Panc1 (cell line): ENCODE measurements at regions not wholly inside any gene's neighbourhood (a gene's known extent, or its start where the extent isn't known, plus 50 kb on each side); places are given as distances from the start of the nearest gene placed in this dataset.

Source experiments
- ATAC-seq: fragments of 200-7000 bp; cut with Tn5 transposase; 2 replicates; pipeline ENCODE4 v1.9.1; 2020; ENCODE audit warnings: mild to moderate bottlenecking, moderate library complexity
- BruUV-seq: library from RNA; stranded (reverse); fragments of 400-500 nt; replicated peaks from 2 replicates; lab custom pipeline; 2021; lab: Mats Ljungman, UMichigan
- CTCF ChIA-PET: fragments of 300-600 bp; sonication (Branson Sonifier 250); formaldehyde crosslinking; loops from one replicate; lab custom pipeline; 2022; ENCODE audit warnings: antibody characterized with exemption; lab: Charles Lee
- POLR2A ChIA-PET: fragments of 300-600 bp; sonication (Branson Sonifier 250); formaldehyde crosslinking; loops from one replicate; lab custom pipeline; 2022; ENCODE audit warnings: antibody characterized with exemption; lab: Charles Lee
- DNase-seq: peaks from one replicate; pipeline ENCODE4 v3.0.0-alpha.2; 2010; ENCODE audit warnings: low read depth, low spot score
- H3K27ac ChIP-seq: 2 replicates; pipeline ENCODE4 v1.5.1; 2011; ENCODE audit warnings: mild to moderate bottlenecking, low read length, inconsistent platforms
- H3K27me3 ChIP-seq: fragments of 200-500 bp; sonication (Bioruptor generic); 2 replicates; pipeline ENCODE4 v1.6.0; 2014; ENCODE audit warnings: low read length, inconsistent platforms; ENCODE audit not compliant: control insufficient read depth, insufficient read depth
- H3K36me3 ChIP-seq: fragments of 200-500 bp; sonication (Bioruptor generic); 2 replicates; pipeline ENCODE4 v1.5.1; 2014; ENCODE audit warnings: inconsistent platforms, mild to moderate bottlenecking, low read length, moderate library complexity; ENCODE audit not compliant: control insufficient read depth, insufficient read depth
- H3K4me1 ChIP-seq: 2 replicates; pipeline ENCODE4 v1.5.1; 2011; ENCODE audit warnings: inconsistent platforms, mild to moderate bottlenecking, low read length, moderate library complexity; ENCODE audit not compliant: control insufficient read depth, insufficient read depth
- H3K4me3 ChIP-seq, 2 experiments: 2 replicates each; pipeline ENCODE4 v1.5.1; 2011 to 2012; ENCODE audit warnings: low read depth in 2 of 2, low read length in 2 of 2, mild to moderate bottlenecking in 2 of 2, inconsistent platforms in 1 of 2, moderate library complexity in 1 of 2
- H3K9me3 ChIP-seq: fragments of 200-500 bp; sonication (Bioruptor generic); 2 replicates; pipeline ENCODE4 v1.5.1; 2014; ENCODE audit warnings: low read depth, mild to moderate bottlenecking, inconsistent platforms, low read length, moderate library complexity; ENCODE audit not compliant: control insufficient read depth, insufficient read depth
- POLR2AphosphoS5 ChIP-seq: IDR thresholded peaks from 2 replicates; pipeline ENCODE4 v1.6.1; 2012; ENCODE audit warnings: mild to moderate bottlenecking, low read depth, low read length, moderate library complexity
- SIN3A ChIP-seq: IDR thresholded peaks from 2 replicates; pipeline ENCODE4 v1.6.1; 2012; ENCODE audit warnings: low read depth, mild to moderate bottlenecking, low read length, moderate library complexity, borderline replicate concordance; ENCODE audit not compliant: insufficient read depth
- TCF7L2 ChIP-seq: IDR thresholded peaks from 2 replicates; pipeline ENCODE4 v1.6.1; 2011; ENCODE audit warnings: mild to moderate bottlenecking, low read depth, low read length, inconsistent platforms
- in situ Hi-C: cut with HindIII; loops from 2 replicates; pipeline ENCODE4 v1.10.0; 2016; ENCODE audit warnings: low sequenced_read_pairs, low pct_unique_long_range_greater_than_20kb
- intact Hi-C: fragments of 100-400 bp; cut with micrococcal nuclease; formaldehyde crosslinking; loops from one replicate; pipeline ENCODE4 v1.10.0; 2022; ENCODE audit not compliant: unreplicated experiment
- TF ChIP-seq, protein P1 (sequence below), 2 experiments: IDR thresholded peaks; 2 replicates each; pipeline ENCODE4 v1.6.1; 2011 to 2012; ENCODE audit warnings: low read depth in 2 of 2, control low read depth in 1 of 2, low read length in 1 of 2, mild to moderate bottlenecking in 1 of 2, moderate library complexity in 1 of 2; ENCODE audit not compliant: insufficient read depth in 1 of 2
- TF ChIP-seq, protein P2 (sequence below): fragments of 450-650 bp; IDR thresholded peaks from 2 replicates; pipeline ENCODE4 v1.5.1; 2017; ENCODE audit warnings: mild to moderate bottlenecking

GRCh38 chr5:104344809-104345208 is 782.2 kb upstream of the NUDT12 start:
- in situ Hi-C loops, result no loop called here
- DNase-seq (no peak), ATAC-seq (peak; percentile 60; the same call in 1 of the 2 replicates)
- BruUV-seq, result no TSS peak
- Histone ChIP-seq H3K36me3 (no peaks in the 10 kb centered on the region), H3K9me3 (no peaks in the 10 kb centered on the region), H3K4me1 (peaks cover 12% of the 10 kb centered on the region), H3K27ac (peak overlapping the region; percentile 51; the same call in 1 of the 2 replicates), H3K4me3 (peak overlapping the region in 1 of 2 experiments; percentile 29; a peak in 2 of 4 replicates), H3K27me3 (no peaks in the 10 kb centered on the region)
- POLR2A ChIA-PET, result no interaction called here
- TF ChIP-seq SIN3A (no peak), POLR2AphosphoS5 (no peak)
- TF ChIP-seq, protein P1, sequence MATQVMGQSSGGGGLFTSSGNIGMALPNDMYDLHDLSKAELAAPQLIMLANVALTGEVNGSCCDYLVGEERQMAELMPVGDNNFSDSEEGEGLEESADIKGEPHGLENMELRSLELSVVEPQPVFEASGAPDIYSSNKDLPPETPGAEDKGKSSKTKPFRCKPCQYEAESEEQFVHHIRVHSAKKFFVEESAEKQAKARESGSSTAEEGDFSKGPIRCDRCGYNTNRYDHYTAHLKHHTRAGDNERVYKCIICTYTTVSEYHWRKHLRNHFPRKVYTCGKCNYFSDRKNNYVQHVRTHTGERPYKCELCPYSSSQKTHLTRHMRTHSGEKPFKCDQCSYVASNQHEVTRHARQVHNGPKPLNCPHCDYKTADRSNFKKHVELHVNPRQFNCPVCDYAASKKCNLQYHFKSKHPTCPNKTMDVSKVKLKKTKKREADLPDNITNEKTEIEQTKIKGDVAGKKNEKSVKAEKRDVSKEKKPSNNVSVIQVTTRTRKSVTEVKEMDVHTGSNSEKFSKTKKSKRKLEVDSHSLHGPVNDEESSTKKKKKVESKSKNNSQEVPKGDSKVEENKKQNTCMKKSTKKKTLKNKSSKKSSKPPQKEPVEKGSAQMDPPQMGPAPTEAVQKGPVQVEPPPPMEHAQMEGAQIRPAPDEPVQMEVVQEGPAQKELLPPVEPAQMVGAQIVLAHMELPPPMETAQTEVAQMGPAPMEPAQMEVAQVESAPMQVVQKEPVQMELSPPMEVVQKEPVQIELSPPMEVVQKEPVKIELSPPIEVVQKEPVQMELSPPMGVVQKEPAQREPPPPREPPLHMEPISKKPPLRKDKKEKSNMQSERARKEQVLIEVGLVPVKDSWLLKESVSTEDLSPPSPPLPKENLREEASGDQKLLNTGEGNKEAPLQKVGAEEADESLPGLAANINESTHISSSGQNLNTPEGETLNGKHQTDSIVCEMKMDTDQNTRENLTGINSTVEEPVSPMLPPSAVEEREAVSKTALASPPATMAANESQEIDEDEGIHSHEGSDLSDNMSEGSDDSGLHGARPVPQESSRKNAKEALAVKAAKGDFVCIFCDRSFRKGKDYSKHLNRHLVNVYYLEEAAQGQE (IDR thresholded peaks at IDR 0.05; ENCODE audit: insufficient read depth in 1 of 2, low read depth in 2 of 2, low read length in 1 of 2), result no peak
- intact Hi-C loops, result no loop called here
- CTCF ChIA-PET, result interaction anchor here (0.5 kb wide), 1 partner anchor 226 kb away, joined by 4 read pairs; no protein-coding TSS in a partner anchor

DNA sequence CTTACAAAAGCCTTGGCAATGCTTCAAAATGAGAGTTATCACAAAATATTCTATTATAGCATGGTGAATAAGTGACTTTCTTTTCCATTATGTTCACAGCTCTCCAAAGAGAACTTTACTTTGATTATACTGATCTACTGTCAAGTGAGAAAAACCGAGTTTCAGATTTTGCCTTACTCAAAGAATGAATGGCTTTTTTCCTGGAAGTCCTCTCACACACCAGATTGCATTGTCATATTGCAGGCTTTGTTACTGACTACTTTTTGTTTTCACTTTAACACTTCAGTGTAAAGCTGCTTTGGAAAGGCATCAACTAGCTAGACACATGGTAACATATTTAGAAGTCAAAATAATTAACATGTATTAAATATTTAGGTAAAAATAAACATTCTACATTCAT is 765.2 kb upstream of the NUDT12 start:
- ATAC-seq (no peak), DNase-seq (no peak)
- TF ChIP-seq POLR2AphosphoS5 (no peak), SIN3A (no peak), TCF7L2 (no peak)
- TF ChIP-seq, protein P1 (IDR thresholded peaks at IDR 0.05; ENCODE audit: insufficient read depth in 1 of 2, low read depth in 2 of 2, low read length in 1 of 2), result no peak
- TF ChIP-seq, protein P2, sequence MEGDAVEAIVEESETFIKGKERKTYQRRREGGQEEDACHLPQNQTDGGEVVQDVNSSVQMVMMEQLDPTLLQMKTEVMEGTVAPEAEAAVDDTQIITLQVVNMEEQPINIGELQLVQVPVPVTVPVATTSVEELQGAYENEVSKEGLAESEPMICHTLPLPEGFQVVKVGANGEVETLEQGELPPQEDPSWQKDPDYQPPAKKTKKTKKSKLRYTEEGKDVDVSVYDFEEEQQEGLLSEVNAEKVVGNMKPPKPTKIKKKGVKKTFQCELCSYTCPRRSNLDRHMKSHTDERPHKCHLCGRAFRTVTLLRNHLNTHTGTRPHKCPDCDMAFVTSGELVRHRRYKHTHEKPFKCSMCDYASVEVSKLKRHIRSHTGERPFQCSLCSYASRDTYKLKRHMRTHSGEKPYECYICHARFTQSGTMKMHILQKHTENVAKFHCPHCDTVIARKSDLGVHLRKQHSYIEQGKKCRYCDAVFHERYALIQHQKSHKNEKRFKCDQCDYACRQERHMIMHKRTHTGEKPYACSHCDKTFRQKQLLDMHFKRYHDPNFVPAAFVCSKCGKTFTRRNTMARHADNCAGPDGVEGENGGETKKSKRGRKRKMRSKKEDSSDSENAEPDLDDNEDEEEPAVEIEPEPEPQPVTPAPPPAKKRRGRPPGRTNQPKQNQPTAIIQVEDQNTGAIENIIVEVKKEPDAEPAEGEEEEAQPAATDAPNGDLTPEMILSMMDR, result no peak
- in situ Hi-C loops, result no loop called here
- intact Hi-C loops, result no loop called here
- BruUV-seq, result no TSS peak
- H3K9me3 ChIP-seq, result no peaks in the 10 kb centered on the region; the same call in 1 of the 2 replicates
- H3K36me3 ChIP-seq, result no peaks in the 10 kb centered on the region
- H3K4me3 ChIP-seq, result no peak overlapping the region
- H3K27ac ChIP-seq, result no peak overlapping the region
- ChIA-PET POLR2A (no interaction called here), CTCF (no interaction called here)
- no peaks in the 10 kb centered on the region for H3K4me1 ChIP-seq
- no peaks in the 10 kb centered on the region for H3K27me3 ChIP-seq
